Activated CD8-positive, alpha-beta memory T cell treated with anti-CD3 and anti-CD28 coated beads, Interleukin-2, amount 50 U/mL, for 1 hour (primary cell): ENCODE measurements at regions not wholly inside any gene's neighbourhood (a gene's known extent, or its start where the extent isn't known, plus 50 kb on each side); places are given as distances from the start of the nearest gene placed in this dataset.

Experiments
- DNase-seq: peaks from one replicate; pipeline ENCODE4 v3.0.0-alpha.2; 2020; ENCODE audit errors: extremely low read depth

DNA sequence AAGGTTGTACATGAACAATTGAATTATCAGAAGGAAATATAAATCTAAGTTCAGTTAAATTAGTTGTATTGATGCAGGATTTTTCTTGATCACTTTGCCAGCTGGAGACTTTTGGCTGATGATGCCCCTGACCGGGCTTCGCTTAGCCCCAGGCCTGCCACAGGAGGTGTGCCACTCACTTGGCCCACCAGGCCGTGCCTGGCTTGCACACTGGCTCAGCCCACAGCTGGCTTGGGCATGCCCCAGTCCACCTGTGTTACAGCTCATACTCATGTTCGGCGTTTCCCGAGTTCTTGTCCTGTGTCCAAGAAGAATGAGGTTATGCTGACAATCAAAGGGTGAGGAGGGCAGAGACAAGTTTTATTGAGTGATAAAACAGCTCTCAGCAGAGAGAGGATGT is 773.9 kb upstream of the FANCL start:
- DNase-seq, result no peak

DNA sequence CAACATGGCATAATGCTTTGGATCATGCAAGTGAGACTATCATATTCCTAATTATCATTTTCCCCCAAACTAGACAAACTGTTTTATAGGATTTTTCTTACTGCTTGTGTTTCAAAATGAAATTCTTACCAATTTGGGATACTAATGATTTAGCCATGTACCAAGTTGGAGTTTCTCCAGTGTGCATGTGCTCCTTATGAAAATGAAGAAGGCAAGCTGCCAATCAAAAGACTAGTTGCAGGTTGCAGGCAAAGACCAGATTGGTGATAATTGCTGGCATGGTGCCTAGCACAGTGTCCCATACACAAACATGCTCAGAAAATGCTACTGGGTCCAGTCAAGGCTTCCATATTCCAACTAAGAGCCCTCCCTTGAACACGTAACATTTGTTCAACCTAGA is 771.8 kb upstream of the FANCL start:
- no peak for DNase-seq

- no peak for DNase-seq
These were observed 771.1 kb upstream of the FANCL start for GRCh38 chr2:59012234-59012633.

DNA sequence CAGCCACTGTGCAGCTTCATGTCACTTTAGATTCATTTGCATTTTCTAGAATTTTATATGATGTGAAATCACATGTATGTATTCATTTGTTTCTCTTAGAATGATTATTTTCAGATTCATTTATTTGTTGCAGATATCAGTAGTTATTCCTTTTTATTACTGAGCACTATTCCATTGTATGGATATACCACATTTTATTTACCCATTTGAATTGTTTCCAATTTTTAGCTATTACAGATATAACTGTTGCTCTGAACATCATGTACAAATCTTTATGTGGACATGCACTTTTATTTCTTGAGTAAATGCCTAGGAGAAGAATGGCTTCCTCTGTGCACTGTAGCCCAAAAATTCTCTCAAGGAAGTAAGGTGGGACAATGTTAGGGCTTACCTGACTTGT is 767.8 kb upstream of the FANCL start:
- DNase-seq, result no peak

DNA sequence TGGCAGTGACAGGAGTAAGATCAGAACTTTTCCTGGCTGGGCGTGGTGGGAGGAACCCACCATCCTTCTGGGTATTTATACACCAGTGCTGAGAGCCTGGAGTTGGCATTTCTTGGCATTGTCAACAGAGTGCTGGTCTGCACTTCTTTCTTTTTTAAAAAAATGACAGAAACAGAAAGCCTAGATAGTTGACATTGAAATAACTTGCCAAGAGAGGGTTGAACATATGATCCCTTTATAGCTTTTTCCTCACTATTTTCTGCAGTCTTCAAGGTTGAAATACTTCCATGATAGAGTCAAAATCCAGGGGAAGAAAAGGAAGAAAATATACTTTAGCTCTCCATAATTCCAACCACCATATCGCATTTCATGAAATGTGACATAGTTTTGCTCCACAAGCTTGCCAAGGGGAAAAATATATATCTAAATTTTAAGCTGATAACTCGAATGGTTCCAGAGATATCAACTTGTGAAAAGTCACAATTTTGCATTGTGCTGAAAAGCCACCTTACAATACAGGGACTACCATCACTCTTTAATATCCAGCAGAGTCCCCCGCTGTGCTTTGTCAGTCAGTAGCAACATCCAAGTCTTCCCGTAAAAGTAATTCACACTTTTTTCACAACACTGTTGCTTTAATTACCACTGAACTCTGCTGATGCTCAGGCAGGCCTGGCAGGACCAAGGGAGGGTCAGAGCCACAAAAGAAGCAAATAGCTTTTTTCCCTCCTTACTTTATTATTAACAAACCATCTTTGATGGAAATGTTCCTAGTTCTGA is 764.9 kb upstream of the FANCL start:
- DNase-seq, result no peak

GRCh38 chr2:59004621-59005020 is 763.5 kb upstream of the FANCL start:
- no peak for DNase-seq

GRCh38 chr2:59000796-59001195 is 759.7 kb upstream of the FANCL start:
- no peak for DNase-seq

GRCh38 chr2:58992062-58992706 is 751.1 kb upstream of the FANCL start:
- no peak for DNase-seq

DNA sequence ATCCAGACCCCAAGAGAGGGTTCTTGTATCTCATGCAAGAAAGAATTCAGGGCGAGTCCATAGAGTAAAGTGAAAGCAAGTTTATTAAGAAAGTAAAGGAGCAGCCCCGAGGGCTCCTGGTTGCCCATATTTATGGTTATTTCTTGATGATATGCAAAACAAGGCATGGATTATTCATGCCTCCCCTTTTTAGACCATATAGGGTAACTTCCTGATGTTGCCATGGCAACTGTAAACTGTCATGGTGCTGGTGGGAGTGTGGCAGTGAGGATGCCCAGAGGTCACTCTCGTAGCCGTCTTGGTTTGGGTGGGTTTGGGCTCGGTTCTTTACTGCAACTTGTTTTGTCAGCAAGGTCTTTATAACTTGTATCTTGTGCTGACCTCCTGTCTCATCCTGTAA is 750.2 kb upstream of the FANCL start:
- no peak for DNase-seq

GRCh38 chr2:58985541-58985940 is 744.4 kb upstream of the FANCL start:
- no peak for DNase-seq

DNA sequence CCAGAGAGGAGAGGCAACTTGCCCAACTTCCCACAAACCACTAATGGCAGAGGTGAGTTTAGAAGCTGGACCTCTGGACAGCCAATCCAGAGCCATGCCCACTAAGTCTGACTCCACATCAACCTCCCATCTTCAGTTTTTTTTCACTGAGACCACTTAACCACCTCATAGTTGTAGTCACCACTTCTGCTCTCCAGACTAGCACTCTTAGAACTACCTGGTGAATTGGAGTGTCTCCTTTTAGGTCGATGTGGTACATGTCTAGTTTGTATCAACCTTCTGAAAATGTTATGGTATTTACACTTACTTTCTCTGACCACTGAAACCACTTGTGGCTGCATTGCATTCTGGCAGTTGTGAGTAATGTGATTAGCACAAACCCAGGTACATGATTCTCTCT is 743.6 kb upstream of the FANCL start:
- no peak for DNase-seq

GRCh38 chr2:58983111-58983510 is 742.0 kb upstream of the FANCL start:
- DNase-seq, result no peak

- no peak for DNase-seq
These were observed 740.1 kb upstream of the FANCL start for GRCh38 chr2:58981237-58981636.

DNA sequence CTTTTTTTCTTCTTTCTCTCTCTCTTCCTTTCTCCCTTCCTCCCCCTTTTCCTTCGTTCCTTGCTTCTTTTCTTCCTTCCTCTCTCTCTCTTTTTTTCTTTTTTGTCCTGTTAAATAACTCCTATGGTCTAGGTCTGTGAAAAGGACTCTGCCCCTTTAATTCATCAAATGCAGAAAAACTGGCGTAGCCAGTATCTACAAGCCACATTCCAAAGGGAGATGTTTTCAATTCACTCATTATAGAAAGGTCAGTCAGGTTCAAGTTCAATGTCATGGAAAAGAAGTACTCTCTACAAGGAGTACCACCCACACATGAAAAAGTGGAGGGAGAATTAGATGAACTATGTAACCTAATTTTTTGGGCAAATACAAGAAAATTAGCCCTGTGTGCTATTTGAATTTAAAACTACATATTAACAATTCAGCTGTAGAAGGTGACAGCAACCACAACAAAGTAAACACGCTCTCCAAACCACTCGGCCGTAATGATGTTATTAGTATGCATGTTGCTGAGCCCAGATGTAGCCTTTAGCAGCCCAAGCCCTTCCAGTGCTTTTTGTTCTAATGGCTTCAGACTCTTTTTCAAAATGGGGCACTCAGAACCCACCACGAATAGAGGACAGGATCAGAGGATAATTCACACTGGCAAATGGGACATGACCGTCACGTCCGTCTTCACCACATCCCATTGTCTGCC is 735.4 kb upstream of the FANCL start:
- DNase-seq, result no peak

GRCh38 chr2:58974881-58975280 is 733.8 kb upstream of the FANCL start:
- DNase-seq, result no peak

DNA sequence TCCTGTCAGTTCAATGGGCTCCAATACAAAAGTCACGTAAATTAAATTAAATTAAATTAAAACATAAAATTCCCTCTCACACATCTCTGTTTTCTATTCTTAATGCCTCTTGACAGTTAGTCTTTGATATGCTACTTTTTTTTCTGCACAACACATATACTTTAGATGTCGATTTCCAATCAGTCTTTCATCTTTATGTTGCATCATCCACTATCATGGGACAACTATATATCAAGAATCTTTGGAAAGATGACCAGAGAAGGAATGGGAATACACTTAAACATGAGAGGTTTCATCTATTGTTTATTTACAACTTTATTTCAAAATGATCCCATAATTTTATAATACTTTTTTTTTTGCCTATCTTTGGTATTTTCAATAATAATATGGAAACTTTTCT is 733.3 kb upstream of the FANCL start:
- no peak for DNase-seq

DNA sequence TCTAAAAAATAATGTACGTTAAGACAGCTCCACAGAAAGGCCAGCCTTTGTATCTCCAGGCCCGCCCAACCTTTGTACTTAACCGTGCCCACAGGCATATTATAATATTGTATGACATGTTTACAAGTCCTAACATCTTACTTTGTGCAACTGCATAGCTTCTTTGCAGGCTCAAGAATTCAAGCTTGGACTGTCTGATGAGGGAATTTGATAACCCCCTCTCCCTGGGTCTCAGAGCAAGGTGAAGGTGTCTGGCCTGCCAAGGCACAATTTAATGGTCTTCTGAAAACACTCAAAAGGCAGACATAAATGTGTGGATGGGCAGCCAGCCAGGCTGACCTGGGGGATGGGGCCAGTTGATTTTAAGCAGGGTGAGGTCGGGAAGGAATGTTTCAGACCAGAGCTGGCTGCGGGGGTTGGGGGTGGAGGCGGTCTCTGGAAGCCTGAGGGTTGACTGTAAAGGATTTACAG is 732.7 kb upstream of the FANCL start:
- DNase-seq, result no peak

- DNase-seq, result no peak
These were observed 731.6 kb upstream of the FANCL start for GRCh38 chr2:58972737-58973136.

DNA sequence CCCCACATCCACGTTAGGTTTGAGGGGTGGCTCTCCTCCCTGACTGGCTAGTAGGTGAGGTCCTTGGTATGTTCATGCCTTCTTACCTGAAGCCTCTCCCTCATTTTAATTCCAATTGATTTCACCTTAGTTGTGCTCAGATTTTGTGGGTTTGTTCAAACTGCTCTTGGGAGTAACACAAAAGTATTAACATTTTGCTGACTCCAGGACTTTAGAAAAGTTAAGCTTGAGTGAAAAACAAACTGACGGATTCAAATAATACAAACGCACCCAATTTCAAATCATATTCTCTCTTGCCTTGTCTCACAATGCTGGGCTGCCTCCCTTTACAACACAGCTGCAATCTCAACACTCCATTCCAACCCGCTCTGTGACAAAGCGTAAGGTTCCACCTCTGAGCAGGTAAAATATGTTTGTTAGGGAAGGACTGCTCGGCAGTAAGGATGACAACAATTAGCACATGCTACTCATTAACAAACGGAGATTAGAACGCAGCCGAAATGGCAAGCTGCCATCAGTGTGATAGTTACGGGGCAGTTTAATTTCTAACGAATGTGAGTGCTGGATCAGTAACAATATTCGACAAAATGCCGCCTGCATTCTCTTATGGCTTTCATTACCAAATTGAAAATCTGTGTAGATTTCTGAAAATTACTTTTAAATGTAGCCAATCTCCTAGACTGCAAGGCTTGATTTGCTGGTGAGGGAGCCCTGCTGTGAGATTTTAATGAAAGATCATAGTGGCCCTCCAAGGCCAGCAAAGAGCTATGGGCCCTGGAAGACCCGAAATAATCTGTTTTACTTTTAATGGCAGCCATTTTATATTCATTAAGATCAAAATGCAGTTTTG is 730.6 kb upstream of the FANCL start:
- no peak for DNase-seq

DNA sequence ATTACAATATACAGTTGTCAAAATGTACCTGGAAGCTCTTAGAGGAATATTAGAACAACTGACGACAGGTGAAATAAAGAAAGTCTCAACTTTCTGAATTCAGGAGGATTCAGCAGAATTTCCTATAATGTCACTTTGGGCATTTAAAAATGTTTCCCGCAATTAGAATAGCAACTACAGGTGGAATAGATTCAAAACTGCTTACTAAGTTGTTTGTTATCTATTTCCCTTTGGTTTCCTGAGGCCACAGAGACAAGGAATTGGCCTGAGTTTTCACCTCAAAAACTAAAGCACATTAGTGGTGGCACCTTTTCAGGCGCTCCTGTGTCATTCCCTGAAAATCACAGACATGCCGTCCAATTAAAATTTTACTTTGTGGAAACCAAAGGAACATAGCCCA is 729.2 kb upstream of the FANCL start:
- DNase-seq, result no peak

DNA sequence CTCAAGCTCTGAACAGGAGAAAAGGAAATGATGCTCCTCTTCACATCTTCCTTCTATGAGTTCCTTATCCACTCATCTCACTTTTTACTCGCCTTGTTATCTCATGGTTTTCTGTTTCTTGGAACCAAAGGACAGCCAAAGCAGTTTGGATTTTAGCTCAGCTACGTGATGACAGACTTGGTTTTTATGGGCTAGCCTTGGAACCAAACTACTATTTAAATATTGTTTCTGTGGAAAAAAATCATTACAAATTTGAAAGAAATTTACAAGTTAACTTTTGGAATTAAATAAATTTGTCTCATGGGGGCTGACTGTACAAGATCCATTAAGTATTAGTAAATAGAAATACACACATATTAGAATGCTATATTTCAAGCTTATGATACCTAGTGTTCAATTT is 727.8 kb upstream of the FANCL start:
- DNase-seq, result no peak

GRCh38 chr2:58967736-58968135 is 726.6 kb upstream of the FANCL start:
- DNase-seq, result no peak
